HCT116 (cell line): ENCODE measurements at regions not wholly inside any gene's neighbourhood (a gene's known extent, or its start where the extent isn't known, plus 50 kb on each side); places are given as distances from the start of the nearest gene placed in this dataset.

Source experiments
- ATAC-seq: fragments of 200-7000 bp; cut with Tn5 transposase; 2 replicates; pipeline ENCODE4 v1.9.1; 2020; ENCODE audit warnings: mild to moderate bottlenecking, moderate library complexity
- BruUV-seq: library from RNA; stranded (reverse); fragments of 400-500 nt; replicated peaks from 2 replicates; lab custom pipeline; 2021; lab: Mats Ljungman, UMichigan
- CTCF ChIA-PET: fragments of 300-600 bp; sonication (Branson Sonifier 250); formaldehyde crosslinking; loops from one replicate; lab custom pipeline; 2021; ENCODE audit warnings: antibody characterized with exemption; lab: Charles Lee
- POLR2A ChIA-PET: fragments of 300-600, 350-600 bp; sonication (Branson Sonifier 250); formaldehyde crosslinking; loops from one replicate; lab custom pipeline; 2021; ENCODE audit warnings: antibody characterized with exemption; lab: Charles Lee
- RAD21 ChIA-PET, 2 experiments: fragments of 300-600 bp; sonication (Branson Sonifier 250); formaldehyde crosslinking; loops; one replicate each; lab custom pipeline; 2023; ENCODE audit warnings: low total read pairs in 2 of 2; ENCODE audit not compliant: uncharacterized antibody in 2 of 2, unreplicated experiment in 2 of 2, low non-redundant PET in 1 of 2; lab: Charles Lee
- DNase-seq: peaks from one replicate; pipeline ENCODE4 v3.0.0-alpha.2; 2010; ENCODE audit warnings: low read depth, low spot score
- H2AFZ ChIP-seq: fragments of 200-600 bp; shearing (Covaris generic), sonication (generic); 2 replicates; pipeline ENCODE4 v1.6.1; 2017; ENCODE audit warnings: low read depth, mixed run types, mixed read lengths, antibody characterized with exemption, low read length; ENCODE audit not compliant: poor library complexity, severe bottlenecking
- H3K27ac ChIP-seq: 2 replicates; pipeline ENCODE4 v1.5.1; 2012; ENCODE audit warnings: low read depth, low read length
- H3K27me3 ChIP-seq: fragments of 200-600 bp; sonication (generic); 2 replicates; pipeline ENCODE4 v1.6.1; 2016; ENCODE audit warnings: mixed run types, low read length, mixed read lengths; ENCODE audit not compliant: insufficient read depth
- H3K36me3 ChIP-seq, 2 experiments: fragments of 200-500 bp in 1 of 2; fragments of 200-600 bp in 1 of 2; sonication (Bioruptor generic) in 1 of 2; sonication (generic) in 1 of 2; 2 replicates each; pipeline versions ENCODE4 v1.5.1 to v1.6.1; 2014 to 2016; ENCODE audit warnings: low read length in 2 of 2, inconsistent platforms in 1 of 2, mixed read lengths in 1 of 2, mixed run types in 1 of 2; ENCODE audit not compliant: insufficient read depth in 2 of 2, control insufficient read depth in 1 of 2
- H3K4me1 ChIP-seq, 2 experiments: fragments of 200-600 bp in 1 of 2; sonication (generic) in 1 of 2; 2 replicates each; pipeline versions ENCODE4 v1.5.1 to v1.6.1; 2012 to 2017; ENCODE audit warnings: low read length in 2 of 2, inconsistent platforms in 1 of 2, mild to moderate bottlenecking in 1 of 2, mixed read lengths in 1 of 2, mixed run types in 1 of 2, moderate library complexity in 1 of 2; ENCODE audit not compliant: insufficient read depth in 2 of 2, control insufficient read depth in 1 of 2
- H3K4me2 ChIP-seq: fragments of 200-600 bp; sonication (generic); 2 replicates; pipeline ENCODE4 v1.6.1; 2017; ENCODE audit warnings: mixed run types, low read length, mixed read lengths
- H3K4me3 ChIP-seq, 2 experiments: fragments of 200-600 bp in 1 of 2; sonication (generic) in 1 of 2; replicated peaks in 1 of 2; 2 replicates each; pipeline ENCODE4 v1.5.1; 2011 to 2016; ENCODE audit warnings: low read length in 2 of 2, control low read depth in 1 of 2, low read depth in 1 of 2, mild to moderate bottlenecking in 1 of 2, mixed read lengths in 1 of 2, mixed run types in 1 of 2
- H3K79me2 ChIP-seq: fragments of 200-600 bp; sonication (generic); 2 replicates; pipeline ENCODE4 v1.6.1; 2017; ENCODE audit warnings: mild to moderate bottlenecking, mixed run types, low read length, moderate library complexity, mixed read lengths; ENCODE audit not compliant: insufficient read depth
- H3K9ac ChIP-seq: fragments of 200-600 bp; sonication (generic); 2 replicates; pipeline ENCODE4 v1.6.1; 2016; ENCODE audit warnings: low read length, mixed read lengths
- H3K9me2 ChIP-seq: fragments of 200-600 bp; sonication (generic), shearing (Covaris generic); 2 replicates; pipeline ENCODE4 v1.6.1; 2017; ENCODE audit warnings: mixed run types, mild to moderate bottlenecking, moderate library complexity; ENCODE audit not compliant: insufficient read depth
- H3K9me3 ChIP-seq, 2 experiments: fragments of 200-500 bp in 1 of 2; fragments of 200-600 bp in 1 of 2; sonication (Bioruptor generic) in 1 of 2; sonication (generic) in 1 of 2; 2 replicates each; pipeline ENCODE4 v1.6.1; 2014 to 2017; ENCODE audit warnings: low read length in 2 of 2, mixed read lengths in 2 of 2, inconsistent platforms in 1 of 2, low read depth in 1 of 2, mild to moderate bottlenecking in 1 of 2, mixed run types in 1 of 2, moderate library complexity in 1 of 2; ENCODE audit not compliant: control insufficient read depth in 1 of 2, insufficient read depth in 1 of 2
- H4K20me1 ChIP-seq: fragments of 200-600 bp; sonication (generic), shearing (Covaris generic); 2 replicates; pipeline ENCODE4 v1.6.1; 2017; ENCODE audit warnings: mixed run types, mild to moderate bottlenecking, moderate library complexity; ENCODE audit not compliant: insufficient read depth
- CEBPB ChIP-seq: IDR thresholded peaks from 2 replicates; pipeline ENCODE4 v1.6.1; 2012; ENCODE audit warnings: low read depth
- EGR1 ChIP-seq: IDR thresholded peaks from 2 replicates; pipeline ENCODE4 v1.6.1; 2012; ENCODE audit warnings: low read depth
- ELF1 ChIP-seq: IDR thresholded peaks from 2 replicates; pipeline ENCODE4 v1.6.1; 2012; ENCODE audit warnings: low read depth, borderline replicate concordance
- EZH2phosphoT487 ChIP-seq: fragments of 200-600 bp; IDR thresholded peaks from 2 replicates; pipeline ENCODE4 v1.6.1; 2018; ENCODE audit warnings: antibody characterized with exemption, borderline replicate concordance
- FOSL1 ChIP-seq: IDR thresholded peaks from 2 replicates; pipeline ENCODE4 v1.6.1; 2012; ENCODE audit warnings: low read depth
- JUND ChIP-seq: IDR thresholded peaks from 2 replicates; pipeline ENCODE4 v1.6.1; 2012
- POLR2AphosphoS5 ChIP-seq: IDR thresholded peaks from 2 replicates; pipeline ENCODE4 v1.6.1; 2011; ENCODE audit warnings: mild to moderate bottlenecking, low read depth, low read length, moderate library complexity
- SIN3A ChIP-seq: IDR thresholded peaks from 2 replicates; pipeline ENCODE4 v1.6.1; 2012; ENCODE audit warnings: low read depth
- TCF7L2 ChIP-seq: IDR thresholded peaks from 2 replicates; pipeline ENCODE4 v1.7.0; 2011; ENCODE audit warnings: borderline replicate concordance, inconsistent platforms; ENCODE audit not compliant: insufficient read depth, insufficient read length; ENCODE audit errors: extremely low read depth
- YY1 ChIP-seq: IDR thresholded peaks from 2 replicates; pipeline ENCODE4 v1.6.1; 2011; ENCODE audit warnings: low read length, low read depth, moderate library complexity, mild to moderate bottlenecking; ENCODE audit not compliant: insufficient replicate concordance; ENCODE audit errors: extremely low read depth
- ZFX ChIP-seq: fragments of 450-650 bp; IDR thresholded peaks from 2 replicates; pipeline ENCODE4 v1.6.1; 2017
- ZNF274 ChIP-seq: fragments of 200-500 bp; sonication (Bioruptor generic); IDR thresholded peaks from 2 replicates; pipeline ENCODE4 v1.6.1; 2014; ENCODE audit warnings: mild to moderate bottlenecking, low read depth, low read length, inconsistent platforms
- intact Hi-C: fragments of 100-400 bp; cut with micrococcal nuclease; formaldehyde crosslinking; loops from 2 replicates; pipeline ENCODE4 v1.10.0; 2022
- TF ChIP-seq, protein P1 (sequence below): IDR thresholded peaks from 2 replicates; pipeline ENCODE4 v1.6.1; 2011; ENCODE audit warnings: mild to moderate bottlenecking, low read length, moderate library complexity; ENCODE audit not compliant: insufficient replicate concordance; ENCODE audit errors: extremely low read depth
- TF ChIP-seq, protein P2 (sequence below): IDR thresholded peaks from 2 replicates; pipeline ENCODE4 v1.6.1; 2012; ENCODE audit warnings: low read depth
- TF ChIP-seq, protein P3 (sequence below): IDR thresholded peaks from 2 replicates; pipeline ENCODE4 v1.6.1; 2012
- TF ChIP-seq, protein P4 (sequence below): IDR thresholded peaks from 2 replicates; pipeline ENCODE4 v1.6.1; 2012

DNA sequence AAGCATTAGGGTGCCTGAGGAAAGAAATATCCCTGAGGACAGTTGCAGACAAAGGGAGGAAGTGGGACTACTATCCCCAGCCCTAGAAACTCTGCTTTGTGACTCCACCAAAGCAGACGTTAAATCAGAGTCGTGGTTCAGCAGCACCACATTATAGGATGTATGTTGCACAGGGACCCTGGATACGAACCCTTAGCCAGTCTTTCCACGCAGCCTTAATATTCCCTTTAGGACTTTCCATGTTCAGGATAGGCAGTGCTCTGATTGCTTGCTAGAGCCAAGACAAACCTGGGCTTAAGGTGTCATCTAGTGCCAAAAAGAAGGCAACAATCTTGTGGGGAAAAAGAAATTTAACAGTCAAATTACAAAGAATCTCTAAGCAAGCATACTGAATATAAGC, 62.6 kb downstream of the MAD2L1 start (continued):
- TF ChIP-seq, protein P1, sequence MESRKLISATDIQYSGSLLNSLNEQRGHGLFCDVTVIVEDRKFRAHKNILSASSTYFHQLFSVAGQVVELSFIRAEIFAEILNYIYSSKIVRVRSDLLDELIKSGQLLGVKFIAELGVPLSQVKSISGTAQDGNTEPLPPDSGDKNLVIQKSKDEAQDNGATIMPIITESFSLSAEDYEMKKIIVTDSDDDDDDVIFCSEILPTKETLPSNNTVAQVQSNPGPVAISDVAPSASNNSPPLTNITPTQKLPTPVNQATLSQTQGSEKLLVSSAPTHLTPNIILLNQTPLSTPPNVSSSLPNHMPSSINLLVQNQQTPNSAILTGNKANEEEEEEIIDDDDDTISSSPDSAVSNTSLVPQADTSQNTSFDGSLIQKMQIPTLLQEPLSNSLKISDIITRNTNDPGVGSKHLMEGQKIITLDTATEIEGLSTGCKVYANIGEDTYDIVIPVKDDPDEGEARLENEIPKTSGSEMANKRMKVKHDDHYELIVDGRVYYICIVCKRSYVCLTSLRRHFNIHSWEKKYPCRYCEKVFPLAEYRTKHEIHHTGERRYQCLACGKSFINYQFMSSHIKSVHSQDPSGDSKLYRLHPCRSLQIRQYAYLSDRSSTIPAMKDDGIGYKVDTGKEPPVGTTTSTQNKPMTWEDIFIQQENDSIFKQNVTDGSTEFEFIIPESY: no peak
- TF ChIP-seq JUND: no peak
- TF ChIP-seq SIN3A: no peak
- TF ChIP-seq, all 23 proteins: peak for 0

DNA sequence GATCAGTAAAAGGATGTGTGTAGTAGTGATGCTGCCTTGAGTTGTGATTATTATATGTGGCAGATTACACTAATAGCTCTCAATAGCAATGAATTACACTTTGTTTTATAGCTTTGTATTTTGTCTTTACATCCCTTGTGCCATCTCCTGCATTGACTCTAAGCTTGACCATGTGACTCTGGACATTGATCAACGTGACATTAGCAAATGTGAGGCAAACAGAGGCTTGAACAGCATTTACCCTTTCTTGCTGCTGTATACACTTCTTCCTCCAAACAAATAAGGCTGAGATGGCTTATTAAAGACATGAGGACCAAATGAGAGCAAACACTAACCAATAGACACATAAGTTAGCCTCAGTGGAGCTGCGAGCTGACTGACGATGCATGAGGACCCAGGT, 63.5 kb downstream of the MAD2L1 start:
- Histone ChIP-seq H3K4me1 (no peaks in the 10 kb centered on the region), H3K4me2 (no peak overlapping the region), H3K27me3 (no peaks in the 10 kb centered on the region), H4K20me1 (no peaks in the 10 kb centered on the region), H3K27ac (no peak overlapping the region), H3K4me3 (no peak overlapping the region), H3K9me3 (no peaks in the 10 kb centered on the region), H3K36me3 (no peaks in the 10 kb centered on the region), H3K9ac (no peak overlapping the region), H2AFZ (no peak overlapping the region), H3K9me2 (no peaks in the 10 kb centered on the region)
- CTCF ChIA-PET: no interaction called here
- RAD21 ChIA-PET: no interaction called here
- POLR2A ChIA-PET: no interaction called here
- intact Hi-C loops: no loop called here
- no peak for DNase-seq
- ATAC-seq: no peak
- no TSS peak for BruUV-seq
- TF ChIP-seq ZFX: no peak
- TF ChIP-seq, protein P2, sequence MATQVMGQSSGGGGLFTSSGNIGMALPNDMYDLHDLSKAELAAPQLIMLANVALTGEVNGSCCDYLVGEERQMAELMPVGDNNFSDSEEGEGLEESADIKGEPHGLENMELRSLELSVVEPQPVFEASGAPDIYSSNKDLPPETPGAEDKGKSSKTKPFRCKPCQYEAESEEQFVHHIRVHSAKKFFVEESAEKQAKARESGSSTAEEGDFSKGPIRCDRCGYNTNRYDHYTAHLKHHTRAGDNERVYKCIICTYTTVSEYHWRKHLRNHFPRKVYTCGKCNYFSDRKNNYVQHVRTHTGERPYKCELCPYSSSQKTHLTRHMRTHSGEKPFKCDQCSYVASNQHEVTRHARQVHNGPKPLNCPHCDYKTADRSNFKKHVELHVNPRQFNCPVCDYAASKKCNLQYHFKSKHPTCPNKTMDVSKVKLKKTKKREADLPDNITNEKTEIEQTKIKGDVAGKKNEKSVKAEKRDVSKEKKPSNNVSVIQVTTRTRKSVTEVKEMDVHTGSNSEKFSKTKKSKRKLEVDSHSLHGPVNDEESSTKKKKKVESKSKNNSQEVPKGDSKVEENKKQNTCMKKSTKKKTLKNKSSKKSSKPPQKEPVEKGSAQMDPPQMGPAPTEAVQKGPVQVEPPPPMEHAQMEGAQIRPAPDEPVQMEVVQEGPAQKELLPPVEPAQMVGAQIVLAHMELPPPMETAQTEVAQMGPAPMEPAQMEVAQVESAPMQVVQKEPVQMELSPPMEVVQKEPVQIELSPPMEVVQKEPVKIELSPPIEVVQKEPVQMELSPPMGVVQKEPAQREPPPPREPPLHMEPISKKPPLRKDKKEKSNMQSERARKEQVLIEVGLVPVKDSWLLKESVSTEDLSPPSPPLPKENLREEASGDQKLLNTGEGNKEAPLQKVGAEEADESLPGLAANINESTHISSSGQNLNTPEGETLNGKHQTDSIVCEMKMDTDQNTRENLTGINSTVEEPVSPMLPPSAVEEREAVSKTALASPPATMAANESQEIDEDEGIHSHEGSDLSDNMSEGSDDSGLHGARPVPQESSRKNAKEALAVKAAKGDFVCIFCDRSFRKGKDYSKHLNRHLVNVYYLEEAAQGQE: no peak
- no peak for TF ChIP-seq ELF1
- no peak for TF ChIP-seq FOSL1
- TF ChIP-seq, protein P1: no peak
- no peak for TF ChIP-seq POLR2AphosphoS5
- no peak for TF ChIP-seq EGR1
- TF ChIP-seq, protein P3, sequence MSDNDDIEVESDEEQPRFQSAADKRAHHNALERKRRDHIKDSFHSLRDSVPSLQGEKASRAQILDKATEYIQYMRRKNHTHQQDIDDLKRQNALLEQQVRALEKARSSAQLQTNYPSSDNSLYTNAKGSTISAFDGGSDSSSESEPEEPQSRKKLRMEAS: no peak
- TF ChIP-seq CEBPB: no peak
- no peak for TF ChIP-seq EZH2phosphoT487
- no peak for TF ChIP-seq TCF7L2
- no peak for TF ChIP-seq YY1
- no peak for TF ChIP-seq ZNF274
- no peak for TF ChIP-seq JUND
- TF ChIP-seq, protein P4, sequence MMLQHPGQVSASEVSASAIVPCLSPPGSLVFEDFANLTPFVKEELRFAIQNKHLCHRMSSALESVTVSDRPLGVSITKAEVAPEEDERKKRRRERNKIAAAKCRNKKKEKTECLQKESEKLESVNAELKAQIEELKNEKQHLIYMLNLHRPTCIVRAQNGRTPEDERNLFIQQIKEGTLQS: no peak
- TF ChIP-seq, all 23 proteins: peak for 0
- H3K79me2 ChIP-seq: no peaks in the 10 kb centered on the region
